Upper lobe of right lung (tissue), 1 donor: ENCODE measurements at regions not wholly inside any gene's neighbourhood (a gene's known extent, or its start where the extent isn't known, plus 50 kb on each side); places are given as distances from the start of the nearest gene placed in this dataset.

Experiments
- ATAC-seq: fragments of 200-7000 bp; cut with Tn5 transposase; one replicate; pipeline ENCODE4 v1.9.1; 2020; ENCODE audit warnings: mild to moderate bottlenecking, moderate library complexity
- DNase-seq: peaks from one replicate; pipeline ENCODE4 v3.0.0-alpha.2; 2020
- H3K27ac ChIP-seq: fragments of 200-600 bp; one replicate; pipeline ENCODE4 v1.8.0; 2022
- H3K27me3 ChIP-seq: fragments of 200-600 bp; one replicate; pipeline ENCODE4 v1.8.0; 2022; ENCODE audit warnings: mild to moderate bottlenecking
- H3K36me3 ChIP-seq: fragments of 200-600 bp; one replicate; pipeline ENCODE4 v1.8.0; 2022
- H3K4me1 ChIP-seq: fragments of 200-600 bp; one replicate; pipeline ENCODE4 v1.8.0; 2022
- H3K4me3 ChIP-seq: fragments of 200-600 bp; one replicate; pipeline ENCODE4 v1.8.0; 2022; ENCODE audit warnings: mild to moderate bottlenecking
- H3K9me3 ChIP-seq: fragments of 200-600 bp; one replicate; pipeline ENCODE4 v1.8.0; 2022
- intact Hi-C: fragments of 100-400 bp; cut with DNase I; formaldehyde crosslinking; loops from one replicate; pipeline ENCODE4 v1.11.0; 2022
- TF ChIP-seq, protein P1 (sequence below): fragments of 200-600 bp; IDR thresholded peaks from one replicate; pipeline ENCODE4 v1.8.0; 2022; ENCODE audit warnings: antibody characterized with exemption
- donor health status: DM: no; HTN: yes; CAD: no; lungs with severe emphysema.

DNA sequence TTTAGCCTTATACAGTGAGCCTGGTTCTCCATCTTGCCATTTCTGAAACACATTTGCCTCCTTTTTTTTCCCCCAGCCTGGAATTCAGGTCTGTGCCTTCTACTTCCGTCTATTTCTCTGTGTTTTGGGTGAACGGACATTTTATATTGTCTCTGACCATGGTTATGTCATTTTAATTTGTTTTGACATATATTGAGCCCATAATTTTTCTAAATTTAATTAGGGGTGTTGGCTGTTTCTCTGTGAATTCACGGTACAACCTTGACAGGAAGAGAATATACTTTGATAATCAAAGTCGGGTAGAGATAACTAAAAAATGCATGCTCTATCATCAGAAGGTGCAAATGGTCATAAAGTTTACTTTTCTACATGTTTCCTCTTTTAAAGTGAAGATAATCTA, 361.4 kb downstream of the VGLL3 start:
- H3K36me3 ChIP-seq = no peaks in the 10 kb centered on the region
- no peak overlapping the region for H3K27ac ChIP-seq
- H3K9me3 ChIP-seq = no peaks in the 10 kb centered on the region
- H3K4me3 ChIP-seq = no peak overlapping the region
- no peak for DNase-seq
- TF ChIP-seq, protein P1, sequence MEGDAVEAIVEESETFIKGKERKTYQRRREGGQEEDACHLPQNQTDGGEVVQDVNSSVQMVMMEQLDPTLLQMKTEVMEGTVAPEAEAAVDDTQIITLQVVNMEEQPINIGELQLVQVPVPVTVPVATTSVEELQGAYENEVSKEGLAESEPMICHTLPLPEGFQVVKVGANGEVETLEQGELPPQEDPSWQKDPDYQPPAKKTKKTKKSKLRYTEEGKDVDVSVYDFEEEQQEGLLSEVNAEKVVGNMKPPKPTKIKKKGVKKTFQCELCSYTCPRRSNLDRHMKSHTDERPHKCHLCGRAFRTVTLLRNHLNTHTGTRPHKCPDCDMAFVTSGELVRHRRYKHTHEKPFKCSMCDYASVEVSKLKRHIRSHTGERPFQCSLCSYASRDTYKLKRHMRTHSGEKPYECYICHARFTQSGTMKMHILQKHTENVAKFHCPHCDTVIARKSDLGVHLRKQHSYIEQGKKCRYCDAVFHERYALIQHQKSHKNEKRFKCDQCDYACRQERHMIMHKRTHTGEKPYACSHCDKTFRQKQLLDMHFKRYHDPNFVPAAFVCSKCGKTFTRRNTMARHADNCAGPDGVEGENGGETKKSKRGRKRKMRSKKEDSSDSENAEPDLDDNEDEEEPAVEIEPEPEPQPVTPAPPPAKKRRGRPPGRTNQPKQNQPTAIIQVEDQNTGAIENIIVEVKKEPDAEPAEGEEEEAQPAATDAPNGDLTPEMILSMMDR = no peak
- intact Hi-C loops = no loop called here
- no peaks in the 10 kb centered on the region for H3K4me1 ChIP-seq
- no peaks in the 10 kb centered on the region for H3K27me3 ChIP-seq
- ATAC-seq = no peak

DNA sequence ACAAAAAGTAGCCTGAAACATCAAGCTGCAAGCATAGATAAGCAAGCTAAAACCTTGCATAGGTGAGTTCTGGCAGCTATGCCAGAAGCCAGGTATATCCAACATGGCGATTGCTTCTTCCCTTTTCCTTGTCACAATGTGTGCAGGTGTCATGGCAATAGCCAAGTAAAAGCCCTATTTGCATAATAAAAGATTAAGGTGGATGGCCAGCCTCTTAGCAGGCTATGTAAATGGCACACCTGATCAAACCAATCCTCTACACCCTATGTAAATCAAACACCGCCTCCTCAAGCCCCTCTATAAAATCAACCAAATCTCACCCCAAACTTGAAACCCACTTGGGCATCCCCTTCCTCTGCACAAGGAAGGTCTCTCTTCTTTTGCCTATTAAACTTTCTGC, 366.8 kb downstream of the VGLL3 start:
- DNase-seq = no peak
- TF ChIP-seq, protein P1 = no peak
- no peaks in the 10 kb centered on the region for H3K36me3 ChIP-seq
- intact Hi-C loops = no loop called here
- no peaks in the 10 kb centered on the region for H3K27me3 ChIP-seq
- no peak for ATAC-seq
- H3K4me1 ChIP-seq = no peaks in the 10 kb centered on the region
- no peak overlapping the region for H3K4me3 ChIP-seq
- H3K9me3 ChIP-seq = no peaks in the 10 kb centered on the region
- H3K27ac ChIP-seq = no peak overlapping the region

DNA sequence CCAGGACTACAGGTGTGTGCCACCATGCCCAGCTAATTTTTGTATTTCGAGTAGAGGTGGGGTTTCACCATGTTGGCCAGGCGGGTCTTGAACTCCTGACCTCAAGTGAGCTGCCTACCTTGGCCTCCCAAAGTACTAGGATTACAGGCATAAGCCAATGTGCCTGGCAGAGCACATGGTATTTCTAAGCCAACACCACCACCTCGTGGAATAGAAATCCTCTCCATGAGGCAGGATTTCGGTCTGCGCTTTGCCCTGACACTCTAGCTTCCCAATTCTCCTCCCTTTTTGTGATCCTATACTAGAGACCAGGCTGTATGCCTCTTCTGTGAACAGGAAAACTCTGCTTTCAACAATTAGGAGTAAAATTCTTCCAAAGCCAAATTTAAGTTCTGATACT, 372.2 kb downstream of the VGLL3 start:
- DNase-seq (no peak), ATAC-seq (no peak)
- no peaks in the 10 kb centered on the region for H3K36me3 ChIP-seq
- H3K27me3 ChIP-seq = no peaks in the 10 kb centered on the region
- TF ChIP-seq, protein P1 = no peak
- no peaks in the 10 kb centered on the region for H3K9me3 ChIP-seq
- no peaks in the 10 kb centered on the region for H3K4me1 ChIP-seq
- intact Hi-C loops = no loop called here
- no peak overlapping the region for H3K27ac ChIP-seq
- no peak overlapping the region for H3K4me3 ChIP-seq

DNA sequence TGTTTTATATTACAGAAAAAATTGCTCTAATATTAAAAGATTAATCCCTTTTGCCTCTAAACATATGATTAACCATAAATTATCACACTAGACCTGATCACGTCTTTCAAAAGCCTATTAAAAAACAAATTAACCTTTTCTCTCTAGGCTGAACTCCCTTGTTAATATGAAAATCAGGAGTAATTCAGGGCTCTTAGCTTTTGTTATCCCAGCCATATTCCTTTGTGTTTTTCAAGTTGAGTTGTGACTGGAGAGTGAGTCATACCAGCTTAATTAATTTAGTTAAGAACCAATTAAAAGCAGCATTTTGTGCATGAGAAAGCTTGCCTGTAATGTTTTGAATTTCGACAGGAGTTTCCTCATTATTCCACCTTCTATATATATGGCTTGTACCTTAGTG, 385.8 kb downstream of the VGLL3 start:
- ATAC-seq = no peak
- Histone ChIP-seq H3K27ac (no peak overlapping the region), H3K36me3 (no peaks in the 10 kb centered on the region), H3K4me3 (no peak overlapping the region), H3K4me1 (no peaks in the 10 kb centered on the region), H3K9me3 (no peaks in the 10 kb centered on the region), H3K27me3 (no peaks in the 10 kb centered on the region)
- intact Hi-C loops = no loop called here
- TF ChIP-seq, protein P1 = no peak
- DNase-seq = no peak

DNA sequence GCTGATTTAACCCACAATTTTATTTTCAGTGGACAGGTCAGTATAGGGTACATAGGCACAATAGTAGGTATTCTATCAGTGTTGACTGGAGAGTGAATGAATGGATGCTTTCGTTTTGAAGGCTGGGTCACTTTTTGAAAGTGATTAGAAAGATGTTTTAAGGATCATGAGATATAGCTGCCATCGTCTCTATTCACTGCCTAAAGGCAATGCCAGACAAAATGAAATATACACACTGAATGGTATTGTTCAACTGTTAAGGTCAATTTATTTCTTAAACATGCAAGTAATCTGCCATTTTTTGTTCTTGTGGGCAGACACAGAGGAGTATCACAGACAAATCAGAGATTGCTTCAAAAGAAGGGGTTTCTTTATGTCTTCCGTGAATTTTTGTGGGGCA, 395.3 kb downstream of the VGLL3 start:
- intact Hi-C loops = no loop called here
- ATAC-seq = no peak
- TF ChIP-seq, protein P1 = no peak

DNA sequence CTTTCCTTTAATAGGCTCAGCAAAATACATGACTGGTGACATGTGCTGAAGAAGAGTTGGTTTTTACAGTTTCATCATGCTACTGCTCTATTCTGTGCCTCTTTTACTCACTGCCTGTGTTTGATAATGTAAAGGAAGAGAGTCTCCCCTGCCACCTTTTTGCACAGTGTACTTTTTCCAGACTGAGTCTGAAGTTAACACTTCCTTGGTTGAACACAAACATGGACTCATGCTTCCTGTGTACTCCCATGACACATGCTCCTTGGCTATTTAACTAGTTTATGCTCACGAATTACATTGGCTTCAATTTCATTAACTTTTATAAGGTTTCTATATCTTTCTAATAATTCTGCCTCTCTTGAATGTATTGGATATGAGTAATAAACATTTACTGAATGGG, 396.1 kb downstream of the VGLL3 start:
- intact Hi-C loops = no loop called here
- ATAC-seq (no peak), DNase-seq (no peak)
- Histone ChIP-seq H3K4me3 (no peak overlapping the region), H3K9me3 (no peaks in the 10 kb centered on the region), H3K36me3 (no peaks in the 10 kb centered on the region), H3K4me1 (no peaks in the 10 kb centered on the region), H3K27ac (no peak overlapping the region), H3K27me3 (no peaks in the 10 kb centered on the region)
- TF ChIP-seq, protein P1 = no peak

More for the DNA sequence above, 395.3 kb downstream of the VGLL3 start:
- H3K27ac ChIP-seq = no peak overlapping the region
- H3K4me1 ChIP-seq = no peaks in the 10 kb centered on the region
- H3K4me3 ChIP-seq = no peak overlapping the region
- no peaks in the 10 kb centered on the region for H3K36me3 ChIP-seq
- DNase-seq = no peak
- H3K27me3 ChIP-seq = no peaks in the 10 kb centered on the region
- no peaks in the 10 kb centered on the region for H3K9me3 ChIP-seq
